DND-41 (cell line): ENCODE measurements at regions not wholly inside any gene's neighbourhood (a gene's known extent, or its start where the extent isn't known, plus 50 kb on each side); places are given as distances from the start of the nearest gene placed in this dataset.
"Not testable (repeated sequence)": the region's sequence is repeated elsewhere in the genome, so short reads cannot be mapped to it uniquely, and the experiment has no call there.

Experiments
- ATAC-seq: fragments of 200-7000 bp; cut with Tn5 transposase; 3 replicates; pipeline ENCODE4 v1.9.1; 2021; ENCODE audit warnings: low read depth; ENCODE audit not compliant: insufficient read depth
- DNase-seq: peaks from one replicate; pipeline ENCODE4 v3.0.0-alpha.2; 2020
- H2AFZ ChIP-seq: 2 replicates; pipeline ENCODE4 v1.6.0; 2012; ENCODE audit warnings: low read depth, low read length
- H3K27ac ChIP-seq: 2 replicates; pipeline ENCODE4 v1.5.1; 2012; ENCODE audit warnings: low read length, inconsistent platforms
- H3K27me3 ChIP-seq: fragments of 200-600 bp; sonication (generic); 2 replicates; pipeline ENCODE4 v1.6.0; 2012; ENCODE audit warnings: low read length, mild to moderate bottlenecking, inconsistent platforms; ENCODE audit not compliant: insufficient read depth, poor library complexity
- H3K36me3 ChIP-seq: 2 replicates; pipeline ENCODE4 v1.5.1; 2012; ENCODE audit warnings: low read length, inconsistent platforms; ENCODE audit not compliant: insufficient read depth
- H3K4me1 ChIP-seq: 2 replicates; pipeline ENCODE4 v1.5.1; 2012; ENCODE audit warnings: mild to moderate bottlenecking, low read length; ENCODE audit not compliant: insufficient read depth
- H3K4me2 ChIP-seq: 2 replicates; pipeline ENCODE4 v1.6.0; 2012; ENCODE audit warnings: mild to moderate bottlenecking, moderate library complexity, low read length, inconsistent platforms; ENCODE audit not compliant: insufficient read depth
- H3K4me3 ChIP-seq, 2 experiments: fragments of 200-600 bp in 1 of 2; shearing (Covaris generic) in 1 of 2; 2 replicates each; pipeline ENCODE4 v1.5.1; 2012 to 2016; ENCODE audit warnings: inconsistent platforms in 2 of 2, low read length in 2 of 2, mild to moderate bottlenecking in 2 of 2, low read depth in 1 of 2, moderate library complexity in 1 of 2
- H3K79me2 ChIP-seq: 2 replicates; pipeline ENCODE4 v1.6.0; 2012; ENCODE audit warnings: low read length, inconsistent platforms; ENCODE audit not compliant: insufficient read depth
- H3K9ac ChIP-seq: 2 replicates; pipeline ENCODE4 v1.6.0; 2012; ENCODE audit warnings: low read depth, mild to moderate bottlenecking, inconsistent platforms, low read length, moderate library complexity
- H3K9me3 ChIP-seq: 2 replicates; pipeline ENCODE4 v1.5.1; 2012; ENCODE audit warnings: low read length, moderate library complexity, mild to moderate bottlenecking, inconsistent platforms; ENCODE audit not compliant: insufficient read depth, severe bottlenecking
- H4K20me1 ChIP-seq: 2 replicates; pipeline ENCODE4 v1.6.0; 2012; ENCODE audit warnings: low read length; ENCODE audit not compliant: insufficient read depth
- EZH2 ChIP-seq: IDR thresholded peaks from 3 replicates; pipeline ENCODE4 v1.6.1; 2012; ENCODE audit warnings: borderline replicate concordance, low read depth, mild to moderate bottlenecking, moderate library complexity, low read length, inconsistent platforms; ENCODE audit not compliant: severe bottlenecking
- TF ChIP-seq, protein P1 (sequence below): IDR thresholded peaks from 2 replicates; pipeline ENCODE4 v1.5.1; 2012; ENCODE audit warnings: borderline replicate concordance, low read length, moderate library complexity, mild to moderate bottlenecking; ENCODE audit not compliant: poor library complexity, severe bottlenecking; ENCODE audit errors: extremely low read depth

- Histone ChIP-seq H3K4me1 (no peaks in the 10 kb centered on the region), H2AFZ (no peak overlapping the region), H3K27ac (no peak overlapping the region), H3K9ac (no peak overlapping the region), H3K79me2 (no peaks in the 10 kb centered on the region), H3K9me3 (no peaks in the 10 kb centered on the region), H3K27me3 (no peaks in the 10 kb centered on the region), H4K20me1 (no peaks in the 10 kb centered on the region), H3K4me3 (no peak overlapping the region), H3K36me3 (no peaks in the 10 kb centered on the region), H3K4me2 (no peak overlapping the region)
- ATAC-seq, result no peak
- DNase-seq, result no peak
- TF ChIP-seq EZH2, result no peak
- TF ChIP-seq, protein P1, sequence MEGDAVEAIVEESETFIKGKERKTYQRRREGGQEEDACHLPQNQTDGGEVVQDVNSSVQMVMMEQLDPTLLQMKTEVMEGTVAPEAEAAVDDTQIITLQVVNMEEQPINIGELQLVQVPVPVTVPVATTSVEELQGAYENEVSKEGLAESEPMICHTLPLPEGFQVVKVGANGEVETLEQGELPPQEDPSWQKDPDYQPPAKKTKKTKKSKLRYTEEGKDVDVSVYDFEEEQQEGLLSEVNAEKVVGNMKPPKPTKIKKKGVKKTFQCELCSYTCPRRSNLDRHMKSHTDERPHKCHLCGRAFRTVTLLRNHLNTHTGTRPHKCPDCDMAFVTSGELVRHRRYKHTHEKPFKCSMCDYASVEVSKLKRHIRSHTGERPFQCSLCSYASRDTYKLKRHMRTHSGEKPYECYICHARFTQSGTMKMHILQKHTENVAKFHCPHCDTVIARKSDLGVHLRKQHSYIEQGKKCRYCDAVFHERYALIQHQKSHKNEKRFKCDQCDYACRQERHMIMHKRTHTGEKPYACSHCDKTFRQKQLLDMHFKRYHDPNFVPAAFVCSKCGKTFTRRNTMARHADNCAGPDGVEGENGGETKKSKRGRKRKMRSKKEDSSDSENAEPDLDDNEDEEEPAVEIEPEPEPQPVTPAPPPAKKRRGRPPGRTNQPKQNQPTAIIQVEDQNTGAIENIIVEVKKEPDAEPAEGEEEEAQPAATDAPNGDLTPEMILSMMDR, result no peak
These were observed 101.5 kb upstream of the ARRDC3 start for GRCh38 chr5:91484662-91485061.

- H3K9ac ChIP-seq, H3K9me3 ChIP-seq, H3K4me2 ChIP-seq, ATAC-seq, H2AFZ ChIP-seq, H3K4me1 ChIP-seq, H3K27me3 ChIP-seq, H3K4me3 ChIP-seq, H3K27ac ChIP-seq, H3K79me2 ChIP-seq, H4K20me1 ChIP-seq, DNase-seq, H3K36me3 ChIP-seq: not testable (repeated sequence)
These were observed 96.3 kb upstream of the ARRDC3 start for GRCh38 chr5:91479376-91479775.

- Histone ChIP-seq H3K27me3 (no peaks in the 10 kb centered on the region), H2AFZ (no peak overlapping the region), H3K4me3 (no peak overlapping the region), H4K20me1 (no peaks in the 10 kb centered on the region), H3K9ac (no peak overlapping the region), H3K36me3 (no peaks in the 10 kb centered on the region), H3K79me2 (no peaks in the 10 kb centered on the region), H3K4me1 (no peaks in the 10 kb centered on the region), H3K4me2 (no peak overlapping the region), H3K27ac (no peak overlapping the region), H3K9me3 (no peaks in the 10 kb centered on the region)
- no peak for TF ChIP-seq EZH2
- TF ChIP-seq, protein P1, result no peak
- ATAC-seq, result no peak
- no peak for DNase-seq
These were observed 95.0 kb upstream of the ARRDC3 start for GRCh38 chr5:91478096-91478495.

DNA sequence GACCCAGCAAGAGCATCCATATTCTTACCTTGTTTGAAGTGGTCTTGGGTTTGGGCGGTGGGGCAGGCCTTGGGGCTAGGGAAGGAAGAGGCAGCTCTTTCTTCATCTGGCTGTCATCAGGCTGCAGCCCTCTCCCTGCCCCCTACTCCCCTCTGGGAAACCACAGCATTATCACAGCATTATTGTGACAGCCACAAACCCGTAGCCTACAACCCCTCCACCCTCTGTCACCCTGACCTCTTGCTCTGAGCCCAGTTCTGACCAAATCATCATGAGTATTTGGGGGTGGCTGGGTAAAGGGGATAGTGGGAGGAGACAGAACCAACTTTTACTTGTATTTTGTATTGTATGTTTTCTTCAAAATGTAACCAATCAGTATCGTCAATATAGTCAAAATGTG lies 94.3 kb upstream of the ARRDC3 start:
- Histone ChIP-seq H3K4me1 (no peaks in the 10 kb centered on the region), H4K20me1 (no peaks in the 10 kb centered on the region), H3K9me3 (no peaks in the 10 kb centered on the region), H3K4me2 (no peak overlapping the region), H3K9ac (no peak overlapping the region), H3K27me3 (no peaks in the 10 kb centered on the region), H2AFZ (no peak overlapping the region), H3K36me3 (no peaks in the 10 kb centered on the region), H3K27ac (no peak overlapping the region), H3K79me2 (no peaks in the 10 kb centered on the region), H3K4me3 (no peak overlapping the region)
- ATAC-seq (no peak), DNase-seq (no peak)
- TF ChIP-seq, protein P1, result no peak
- no peak for TF ChIP-seq EZH2
